AG10803 (cell line): ENCODE measurements at regions not wholly inside any gene's neighbourhood (a gene's known extent, or its start where the extent isn't known, plus 50 kb on each side); places are given as distances from the start of the nearest gene placed in this dataset.

ENCODE experiments used
- DNase-seq: peaks from one replicate; pipeline ENCODE4 v3.0.0; 2010; ENCODE audit warnings: low read depth
- H3K4me3 ChIP-seq: 2 replicates; pipeline ENCODE4 v1.5.1; 2011; ENCODE audit warnings: mild to moderate bottlenecking, low read length, control low read depth
- TF ChIP-seq, protein P1 (sequence below): conservative IDR thresholded peaks from 2 replicates; pipeline ENCODE4 v1.5.1; 2011; ENCODE audit warnings: mild to moderate bottlenecking, low read length, control low read depth, inconsistent platforms

DNA sequence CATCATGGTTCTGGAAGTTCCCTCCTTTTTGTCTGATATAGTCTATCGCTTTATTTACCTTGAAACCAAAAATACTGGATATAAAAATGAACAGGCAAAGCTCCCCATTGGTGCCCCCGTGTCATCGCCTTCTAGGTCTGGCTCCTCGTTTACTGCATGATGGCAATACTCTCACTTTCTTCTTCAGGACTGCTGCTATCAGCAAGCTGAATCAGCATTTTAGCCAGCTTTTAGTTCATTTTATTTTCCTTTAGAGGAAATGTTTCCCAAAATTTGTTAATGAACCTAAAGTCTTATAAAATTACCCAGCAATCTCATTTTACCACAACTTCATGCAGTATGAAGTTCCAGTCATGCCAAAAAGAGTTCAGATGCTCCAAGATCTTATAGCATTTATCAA is 80.5 kb downstream of the ZIC3 start:
- H3K4me3 ChIP-seq, result no peak overlapping the region
- DNase-seq, result no peak
- TF ChIP-seq, protein P1, sequence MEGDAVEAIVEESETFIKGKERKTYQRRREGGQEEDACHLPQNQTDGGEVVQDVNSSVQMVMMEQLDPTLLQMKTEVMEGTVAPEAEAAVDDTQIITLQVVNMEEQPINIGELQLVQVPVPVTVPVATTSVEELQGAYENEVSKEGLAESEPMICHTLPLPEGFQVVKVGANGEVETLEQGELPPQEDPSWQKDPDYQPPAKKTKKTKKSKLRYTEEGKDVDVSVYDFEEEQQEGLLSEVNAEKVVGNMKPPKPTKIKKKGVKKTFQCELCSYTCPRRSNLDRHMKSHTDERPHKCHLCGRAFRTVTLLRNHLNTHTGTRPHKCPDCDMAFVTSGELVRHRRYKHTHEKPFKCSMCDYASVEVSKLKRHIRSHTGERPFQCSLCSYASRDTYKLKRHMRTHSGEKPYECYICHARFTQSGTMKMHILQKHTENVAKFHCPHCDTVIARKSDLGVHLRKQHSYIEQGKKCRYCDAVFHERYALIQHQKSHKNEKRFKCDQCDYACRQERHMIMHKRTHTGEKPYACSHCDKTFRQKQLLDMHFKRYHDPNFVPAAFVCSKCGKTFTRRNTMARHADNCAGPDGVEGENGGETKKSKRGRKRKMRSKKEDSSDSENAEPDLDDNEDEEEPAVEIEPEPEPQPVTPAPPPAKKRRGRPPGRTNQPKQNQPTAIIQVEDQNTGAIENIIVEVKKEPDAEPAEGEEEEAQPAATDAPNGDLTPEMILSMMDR, result no peak

DNA sequence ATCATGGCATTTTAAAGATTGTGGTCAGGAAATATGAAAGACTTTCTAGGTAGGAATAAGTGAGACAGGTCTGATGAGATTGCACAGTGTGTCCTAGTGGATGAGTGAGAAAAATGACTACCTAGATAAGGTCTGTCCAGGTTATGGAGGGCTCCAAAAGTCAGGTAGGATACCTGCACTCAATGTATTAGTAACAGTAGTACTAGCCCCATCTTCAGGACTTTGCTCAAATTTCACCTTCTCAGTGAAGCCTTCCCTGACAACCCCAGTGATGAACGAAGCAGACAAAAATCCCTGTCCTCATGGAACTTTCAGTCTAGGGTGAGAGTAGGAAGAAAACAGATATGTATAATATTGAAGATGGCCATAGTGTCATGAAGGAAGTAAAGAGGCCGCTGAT is 85.7 kb downstream of the ZIC3 start:
- DNase-seq, result no peak
- H3K4me3 ChIP-seq, result no peak overlapping the region
- TF ChIP-seq, protein P1, result no peak

DNA sequence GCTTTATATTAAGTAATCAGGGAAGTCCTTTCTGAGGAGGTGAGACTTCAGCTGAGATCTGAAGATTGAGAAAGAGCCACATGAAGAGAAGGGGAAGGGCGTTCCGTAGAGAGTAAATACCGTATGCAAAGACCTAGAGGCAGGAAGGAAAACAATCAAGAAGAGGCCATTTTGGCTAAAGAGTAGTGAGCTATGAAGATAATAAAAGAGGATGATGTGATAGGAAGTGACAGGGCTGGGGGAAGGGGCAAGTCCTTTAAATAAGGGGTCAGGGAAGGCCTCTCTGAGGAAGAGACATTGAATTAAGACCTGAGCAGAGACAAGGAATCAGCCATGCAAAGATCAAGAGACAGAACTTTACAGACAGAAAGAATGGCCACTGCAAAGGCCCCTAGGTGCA is 86.2 kb downstream of the ZIC3 start:
- H3K4me3 ChIP-seq, result no peak overlapping the region
- DNase-seq, result no peak
- TF ChIP-seq, protein P1, result no peak

DNA sequence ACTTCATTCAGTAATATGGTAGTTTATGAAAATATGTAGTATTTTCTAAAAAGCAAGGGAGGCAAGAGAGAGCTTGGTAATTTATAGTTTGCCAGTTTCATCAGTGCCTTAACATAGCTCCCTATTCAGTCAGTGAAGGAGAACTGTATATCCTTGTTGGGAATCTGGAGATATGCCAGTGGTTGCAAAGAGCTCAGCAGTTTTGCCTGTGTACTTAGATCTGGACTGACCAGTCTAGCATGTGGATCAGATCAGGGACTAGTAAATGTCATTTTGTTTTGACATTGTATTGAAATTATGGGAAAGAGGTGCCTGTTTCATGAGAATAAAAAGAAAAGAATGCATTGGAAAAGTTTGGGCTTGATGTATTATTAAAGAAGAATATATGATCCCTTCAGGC is 88.6 kb downstream of the ZIC3 start:
- DNase-seq, result no peak
- TF ChIP-seq, protein P1, result no peak
- H3K4me3 ChIP-seq, result no peak overlapping the region

DNA sequence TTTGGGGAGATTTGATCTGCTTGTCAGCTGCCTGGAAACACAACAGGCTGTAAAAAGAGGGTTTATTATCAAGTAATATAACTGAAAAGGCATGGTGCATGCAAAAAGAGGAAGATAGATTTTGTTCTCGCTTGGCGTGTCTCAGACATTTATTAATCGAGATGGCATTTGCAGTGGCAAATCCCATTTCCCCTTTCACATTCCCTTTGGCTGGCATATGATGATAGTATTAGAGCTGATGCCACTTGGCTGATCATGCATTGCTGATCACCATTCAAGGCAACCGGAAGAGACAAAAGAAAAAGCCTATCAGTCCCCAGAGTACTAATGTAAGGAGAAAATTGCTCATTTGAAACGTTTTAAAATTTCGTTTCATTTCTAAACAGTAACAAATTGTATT is 101.8 kb downstream of the ZIC3 start:
- H3K4me3 ChIP-seq, result no peak overlapping the region
- TF ChIP-seq, protein P1, result no peak
- no peak for DNase-seq

DNA sequence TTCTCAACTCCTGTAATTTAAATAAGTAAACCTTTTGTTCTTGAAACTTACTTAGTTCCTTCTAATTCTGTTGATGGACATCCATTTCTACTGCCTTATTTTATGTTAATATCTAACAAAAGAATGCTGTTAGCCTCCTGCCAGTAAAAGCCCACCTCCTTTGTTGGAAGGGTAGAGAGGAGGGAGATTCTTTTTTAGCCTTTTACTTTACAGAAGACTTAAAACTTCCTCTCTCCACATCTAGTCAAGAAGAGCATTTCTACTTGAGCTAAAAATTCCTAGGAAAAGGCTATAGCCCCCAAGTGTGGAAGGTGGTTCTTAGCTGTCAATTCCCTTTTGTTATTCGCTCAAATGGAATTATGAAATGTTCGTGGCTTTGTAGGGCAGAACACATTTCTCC is 118.7 kb downstream of the ZIC3 start:
- no peak overlapping the region for H3K4me3 ChIP-seq
- DNase-seq, result no peak
- TF ChIP-seq, protein P1, result no peak

DNA sequence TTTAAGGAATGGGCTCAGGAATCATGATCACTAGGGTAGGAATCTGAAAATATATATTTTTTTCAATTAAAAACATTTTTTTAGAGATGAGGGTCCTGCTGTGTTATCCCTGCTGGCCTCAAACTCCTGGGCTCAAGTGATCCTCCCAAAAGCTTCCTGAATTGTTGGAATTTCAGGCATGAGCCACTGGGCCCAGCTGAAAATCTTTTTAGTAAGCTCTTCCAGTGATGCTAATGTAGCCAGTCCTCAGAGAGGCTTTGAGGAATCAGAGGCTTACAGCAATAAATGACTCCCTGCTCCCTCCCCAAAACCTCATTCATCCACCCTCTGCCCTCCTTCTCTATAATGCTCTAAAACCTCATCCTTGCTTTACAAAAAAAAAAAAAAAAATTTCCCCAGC is 129.5 kb downstream of the ZIC3 start:
- TF ChIP-seq, protein P1, result no peak
- H3K4me3 ChIP-seq, result no peak overlapping the region
- no peak for DNase-seq
